ENCODE measurements at regions not wholly inside any gene's neighbourhood (a gene's known extent, or its start where the extent isn't known, plus 50 kb on each side); places are given as distances from the start of the nearest gene placed in this dataset.

DNA sequence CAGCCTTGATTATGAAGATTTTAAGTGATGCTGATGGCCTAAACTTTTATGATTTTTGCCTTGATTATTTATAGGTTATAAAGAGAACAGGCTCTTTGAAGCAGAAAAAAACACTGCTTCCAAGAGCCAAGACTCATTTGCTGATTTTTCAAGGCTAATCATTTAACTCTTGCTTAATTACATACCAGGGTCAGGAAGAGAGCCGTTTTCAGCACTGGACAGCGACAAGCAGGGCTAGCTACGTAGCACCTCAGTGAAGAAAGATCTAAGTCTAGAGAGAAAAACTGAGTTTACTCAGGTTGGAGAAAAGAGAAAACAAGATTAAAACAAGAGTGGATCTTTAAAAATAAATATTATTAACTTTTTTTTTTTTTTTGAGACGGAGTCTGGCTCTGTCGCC is 615.4 kb upstream of the B3GAT1 start:
- no peak overlapping the region for H3K4me3 ChIP-seq
- no peak overlapping the region for H3K27ac ChIP-seq
- WGBS, 4 donors: 21 to 35% (median 31%) methylated on average over 5 of the region's 5 CpGs
- DNase-seq: peak in 6 of 7 donors; percentile 38 to 62 (median 50)
- intact Hi-C loops (cut with DNase I): no loop called here
- H3K36me3 ChIP-seq (replicated peaks in 1 of 2): no peaks in the 10 kb centered on the region
- no peaks in the 10 kb centered on the region for H3K9me3 ChIP-seq (replicated peaks in 1 of 3)
- H3K27me3 ChIP-seq: no peaks in the 10 kb centered on the region
- TF ChIP-seq, protein P1, sequence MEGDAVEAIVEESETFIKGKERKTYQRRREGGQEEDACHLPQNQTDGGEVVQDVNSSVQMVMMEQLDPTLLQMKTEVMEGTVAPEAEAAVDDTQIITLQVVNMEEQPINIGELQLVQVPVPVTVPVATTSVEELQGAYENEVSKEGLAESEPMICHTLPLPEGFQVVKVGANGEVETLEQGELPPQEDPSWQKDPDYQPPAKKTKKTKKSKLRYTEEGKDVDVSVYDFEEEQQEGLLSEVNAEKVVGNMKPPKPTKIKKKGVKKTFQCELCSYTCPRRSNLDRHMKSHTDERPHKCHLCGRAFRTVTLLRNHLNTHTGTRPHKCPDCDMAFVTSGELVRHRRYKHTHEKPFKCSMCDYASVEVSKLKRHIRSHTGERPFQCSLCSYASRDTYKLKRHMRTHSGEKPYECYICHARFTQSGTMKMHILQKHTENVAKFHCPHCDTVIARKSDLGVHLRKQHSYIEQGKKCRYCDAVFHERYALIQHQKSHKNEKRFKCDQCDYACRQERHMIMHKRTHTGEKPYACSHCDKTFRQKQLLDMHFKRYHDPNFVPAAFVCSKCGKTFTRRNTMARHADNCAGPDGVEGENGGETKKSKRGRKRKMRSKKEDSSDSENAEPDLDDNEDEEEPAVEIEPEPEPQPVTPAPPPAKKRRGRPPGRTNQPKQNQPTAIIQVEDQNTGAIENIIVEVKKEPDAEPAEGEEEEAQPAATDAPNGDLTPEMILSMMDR (IDR thresholded peaks at IDR 0.05): no peak
- TF ChIP-seq POLR2A (IDR thresholded peaks at IDR 0.05): no peak
- no peaks in the 10 kb centered on the region for H3K4me1 ChIP-seq (replicated peaks in 1 of 2)

DNA sequence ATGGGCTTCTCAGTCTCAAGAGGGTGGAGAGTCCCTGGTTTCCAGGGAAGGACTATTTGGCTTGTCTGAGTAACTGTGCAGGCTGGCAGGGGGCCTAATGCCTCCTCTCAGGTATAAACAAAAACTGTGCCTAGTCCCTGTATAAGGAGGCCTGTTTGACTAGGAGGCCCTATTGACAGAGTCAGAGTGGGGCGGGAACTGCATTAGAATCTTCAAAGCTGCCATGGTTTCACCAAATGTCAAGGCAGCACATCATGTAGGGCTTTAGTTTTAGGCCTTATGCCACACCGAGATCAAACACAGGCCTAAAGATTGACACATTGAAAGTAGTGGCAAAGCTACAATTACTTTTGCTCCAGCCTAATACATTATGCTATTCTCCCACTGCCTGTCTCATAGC is 611.5 kb upstream of the B3GAT1 start:
- no peaks in the 10 kb centered on the region for H3K4me1 ChIP-seq (replicated peaks in 1 of 2)
- no peak overlapping the region for H3K4me3 ChIP-seq
- H3K9me3 ChIP-seq (replicated peaks in 1 of 3): no peaks in the 10 kb centered on the region
- DNase-seq: no peak
- H3K36me3 ChIP-seq (replicated peaks in 1 of 2): no peaks in the 10 kb centered on the region
- H3K27me3 ChIP-seq: no peaks in the 10 kb centered on the region
- intact Hi-C loops (cut with DNase I): no loop called here
- H3K27ac ChIP-seq: no peak overlapping the region
- WGBS, 4 donors: 73 to 87% (median 80%) methylated on average over 2 of the region's 2 CpGs
- no peak for TF ChIP-seq POLR2A (IDR thresholded peaks at IDR 0.05)
- TF ChIP-seq, protein P1 (IDR thresholded peaks at IDR 0.05): no peak

DNA sequence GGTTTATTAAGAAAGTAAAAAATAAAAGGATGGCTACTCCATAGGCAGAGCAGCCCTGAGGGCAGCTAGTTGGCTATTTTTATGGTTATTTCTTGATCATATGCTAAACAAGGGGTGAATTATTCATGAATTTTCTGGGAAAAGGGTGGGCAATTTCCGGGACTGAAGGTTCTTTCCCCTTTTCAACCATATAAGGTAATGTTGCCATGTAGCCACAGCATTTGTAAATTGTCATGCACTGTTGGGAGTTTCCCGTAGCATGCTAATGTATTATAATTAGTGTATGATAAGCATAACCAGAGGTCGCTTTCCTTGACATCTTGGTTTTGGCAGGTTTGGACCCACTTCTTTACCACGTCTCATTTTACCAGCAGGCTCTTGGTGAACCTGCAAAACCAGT is 610.4 kb upstream of the B3GAT1 start:
- H3K9me3 ChIP-seq (replicated peaks in 1 of 3): no peaks in the 10 kb centered on the region
- no peaks in the 10 kb centered on the region for H3K27me3 ChIP-seq
- DNase-seq: no peak
- H3K36me3 ChIP-seq (replicated peaks in 1 of 2): no peaks in the 10 kb centered on the region
- H3K4me3 ChIP-seq: no peak overlapping the region
- WGBS, 4 donors: 55 to 72% (median 70%) methylated on average over 4 of the region's 4 CpGs
- TF ChIP-seq, protein P1 (IDR thresholded peaks at IDR 0.05): no peak
- no peak for TF ChIP-seq POLR2A (IDR thresholded peaks at IDR 0.05)
- no peak overlapping the region for H3K27ac ChIP-seq
- intact Hi-C loops (cut with DNase I): no loop called here
- no peaks in the 10 kb centered on the region for H3K4me1 ChIP-seq (replicated peaks in 1 of 2)

DNA sequence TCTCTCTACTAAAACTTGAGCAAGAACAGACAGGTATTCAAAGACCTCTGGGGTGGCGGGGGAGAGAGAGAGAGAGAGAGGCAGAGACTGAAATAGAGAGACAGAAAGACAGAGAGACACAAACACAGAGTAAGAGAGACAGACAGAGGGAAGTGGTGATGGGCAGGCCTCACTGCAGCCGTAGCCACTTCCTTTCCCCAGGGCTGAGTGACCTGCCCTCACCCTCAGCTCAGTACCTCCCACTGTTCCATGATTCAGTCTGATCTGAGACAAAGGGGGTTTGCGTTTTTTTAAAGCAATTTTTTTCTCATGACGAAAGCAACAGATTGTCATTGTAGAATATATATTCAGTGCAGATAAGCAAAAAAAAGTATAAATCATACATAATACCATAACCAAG is 607.9 kb upstream of the B3GAT1 start:
- Histone ChIP-seq H3K27ac (no peak overlapping the region), H3K4me1 (replicated peaks in 1 of 2) (no peaks in the 10 kb centered on the region), H3K27me3 (no peaks in the 10 kb centered on the region), H3K36me3 (replicated peaks in 1 of 2) (no peaks in the 10 kb centered on the region), H3K9me3 (replicated peaks in 1 of 3) (no peaks in the 10 kb centered on the region), H3K4me3 (no peak overlapping the region)
- TF ChIP-seq POLR2A (IDR thresholded peaks at IDR 0.05): no peak
- TF ChIP-seq, protein P1 (IDR thresholded peaks at IDR 0.05): no peak
- 52 to 63% (median 58%) methylated on average over 4 of the region's 4 CpGs for WGBS, 4 donors
- intact Hi-C loops (cut with DNase I): no loop called here
- no peak for DNase-seq

Measured in adrenal gland (tissue), 9 donors.